ENCODE measurements at regions not wholly inside any gene's neighbourhood (a gene's known extent, or its start where the extent isn't known, plus 50 kb on each side); places are given as distances from the start of the nearest gene placed in this dataset.

- Histone ChIP-seq H3K27me3 (ENCODE audit: control insufficient read depth, insufficient read depth, low read length) (no peaks in the 10 kb centered on the region), H3K4me3 (ENCODE audit: low read length) (no peak overlapping the region), H3K36me3 (ENCODE audit: control insufficient read depth, insufficient read depth, low read length) (no peaks in the 10 kb centered on the region), H3K27ac (ENCODE audit: low read length) (no peak overlapping the region), H3K9me3 (replicated peaks; ENCODE audit: control insufficient read depth, low read depth, low read length) (peaks cover 3% of the 10 kb centered on the region), H3K4me1 (ENCODE audit: control insufficient read depth, insufficient read depth, low read length) (no peaks in the 10 kb centered on the region)
- no peak for DNase-seq
Observed at GRCh38 chr3:6105187-6105586, 755.7 kb upstream of the GRM7 start.

- Histone ChIP-seq H3K36me3 (ENCODE audit: control insufficient read depth, insufficient read depth, low read length) (no peaks in the 10 kb centered on the region), H3K9me3 (replicated peaks; ENCODE audit: control insufficient read depth, low read depth, low read length) (peaks cover 3% of the 10 kb centered on the region), H3K27me3 (ENCODE audit: control insufficient read depth, insufficient read depth, low read length) (no peaks in the 10 kb centered on the region), H3K4me3 (ENCODE audit: low read length) (no peak overlapping the region), H3K4me1 (ENCODE audit: control insufficient read depth, insufficient read depth, low read length) (no peaks in the 10 kb centered on the region), H3K27ac (ENCODE audit: low read length) (no peak overlapping the region)
- no CpG with 5 or more reads among the region's 7 CpGs for WGBS (ENCODE audit: insufficient coverage)
- DNase-seq, result no peak
Observed at GRCh38 chr3:6108957-6109356, 752.0 kb upstream of the GRM7 start.

GRCh38 chr3:6110451-6110850 lies 750.5 kb upstream of the GRM7 start:
- H3K9me3 ChIP-seq (replicated peaks; ENCODE audit: control insufficient read depth, low read depth, low read length), result peaks cover 3% of the 10 kb centered on the region
- 58% methylated on average over 2 of the region's 3 CpGs for WGBS (ENCODE audit: insufficient coverage)

GRCh38 chr3:6112546-6112945 lies 748.4 kb upstream of the GRM7 start:
- Histone ChIP-seq H3K9me3 (replicated peaks; ENCODE audit: control insufficient read depth, low read depth, low read length) (no peaks in the 10 kb centered on the region), H3K4me1 (ENCODE audit: control insufficient read depth, insufficient read depth, low read length) (no peaks in the 10 kb centered on the region), H3K27ac (ENCODE audit: low read length) (no peak overlapping the region), H3K27me3 (ENCODE audit: control insufficient read depth, insufficient read depth, low read length) (no peaks in the 10 kb centered on the region), H3K4me3 (ENCODE audit: low read length) (no peak overlapping the region), H3K36me3 (ENCODE audit: control insufficient read depth, insufficient read depth, low read length) (no peaks in the 10 kb centered on the region)
- no CpG with 5 or more reads among the region's 3 CpGs for WGBS (ENCODE audit: insufficient coverage)
- no peak for DNase-seq

More at GRCh38 chr3:6110451-6110850, 750.5 kb upstream of the GRM7 start:
- Histone ChIP-seq H3K27me3 (ENCODE audit: control insufficient read depth, insufficient read depth, low read length) (no peaks in the 10 kb centered on the region), H3K4me1 (ENCODE audit: control insufficient read depth, insufficient read depth, low read length) (no peaks in the 10 kb centered on the region), H3K27ac (ENCODE audit: low read length) (no peak overlapping the region), H3K36me3 (ENCODE audit: control insufficient read depth, insufficient read depth, low read length) (no peaks in the 10 kb centered on the region), H3K4me3 (ENCODE audit: low read length) (no peak overlapping the region)
- DNase-seq, result no peak

DNA sequence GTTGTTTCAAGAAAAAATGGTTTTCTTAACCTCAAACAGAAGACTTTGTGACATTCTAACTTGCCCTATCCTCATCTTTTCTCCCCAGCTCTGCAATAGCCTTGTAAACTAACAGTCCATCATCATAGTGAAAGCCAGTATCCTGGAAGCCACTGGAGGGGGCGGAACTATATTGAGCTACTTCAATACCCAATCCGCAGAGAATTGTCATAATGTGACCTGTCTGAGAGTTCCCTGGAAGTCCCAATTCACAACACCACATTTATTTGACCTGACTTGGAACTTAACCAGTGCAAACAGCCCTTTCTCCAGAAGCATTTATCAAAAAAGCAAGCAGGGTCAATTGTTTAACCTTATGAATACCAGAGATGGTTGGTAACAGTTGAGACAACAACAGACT lies 747.6 kb upstream of the GRM7 start:
- Histone ChIP-seq H3K27me3 (ENCODE audit: control insufficient read depth, insufficient read depth, low read length) (no peaks in the 10 kb centered on the region), H3K27ac (ENCODE audit: low read length) (no peak overlapping the region), H3K4me1 (ENCODE audit: control insufficient read depth, insufficient read depth, low read length) (no peaks in the 10 kb centered on the region), H3K4me3 (ENCODE audit: low read length) (no peak overlapping the region), H3K9me3 (replicated peaks; ENCODE audit: control insufficient read depth, low read depth, low read length) (no peaks in the 10 kb centered on the region), H3K36me3 (ENCODE audit: control insufficient read depth, insufficient read depth, low read length) (no peaks in the 10 kb centered on the region)
- WGBS (ENCODE audit: insufficient coverage), result 86% methylated on average over 1 of the region's 2 CpGs
- no peak for DNase-seq

- no peak overlapping the region for H3K4me3 ChIP-seq (ENCODE audit: low read length)
- no peaks in the 10 kb centered on the region for H3K4me1 ChIP-seq (ENCODE audit: control insufficient read depth, insufficient read depth, low read length)
- WGBS (ENCODE audit: insufficient coverage), result no CpG with 5 or more reads among the region's 3 CpGs
- no peak overlapping the region for H3K27ac ChIP-seq (ENCODE audit: low read length)
- no peaks in the 10 kb centered on the region for H3K27me3 ChIP-seq (ENCODE audit: control insufficient read depth, insufficient read depth, low read length)
- H3K9me3 ChIP-seq (replicated peaks; ENCODE audit: control insufficient read depth, low read depth, low read length), result no peaks in the 10 kb centered on the region
- no peak for DNase-seq
- H3K36me3 ChIP-seq (ENCODE audit: control insufficient read depth, insufficient read depth, low read length), result no peaks in the 10 kb centered on the region
Observed at GRCh38 chr3:6119367-6119766, 741.5 kb upstream of the GRM7 start.

DNA sequence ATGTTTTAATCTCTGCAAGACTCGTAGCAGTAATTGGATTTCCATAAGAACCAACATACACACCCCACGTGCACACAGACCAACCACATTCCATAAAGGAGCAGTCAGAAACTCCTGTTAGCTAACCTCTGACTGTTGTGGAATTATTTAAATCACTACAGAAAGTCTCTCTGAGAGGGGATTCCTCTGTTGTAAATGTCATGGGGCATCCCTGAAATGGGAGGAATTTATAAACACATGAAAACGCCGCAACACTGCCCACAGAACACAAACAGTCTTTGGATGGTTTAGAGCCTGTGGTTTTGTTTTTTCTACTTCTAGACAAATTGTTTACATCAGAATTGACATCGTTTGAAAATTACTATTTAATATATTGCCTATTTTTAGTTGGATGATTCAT lies 740.1 kb upstream of the GRM7 start:
- no peaks in the 10 kb centered on the region for H3K27me3 ChIP-seq (ENCODE audit: control insufficient read depth, insufficient read depth, low read length)
- DNase-seq, result no peak
- H3K9me3 ChIP-seq (replicated peaks; ENCODE audit: control insufficient read depth, low read depth, low read length), result no peaks in the 10 kb centered on the region
- no peaks in the 10 kb centered on the region for H3K4me1 ChIP-seq (ENCODE audit: control insufficient read depth, insufficient read depth, low read length)
- H3K36me3 ChIP-seq (ENCODE audit: control insufficient read depth, insufficient read depth, low read length), result no peaks in the 10 kb centered on the region
- no peak overlapping the region for H3K4me3 ChIP-seq (ENCODE audit: low read length)
- H3K27ac ChIP-seq (ENCODE audit: low read length), result no peak overlapping the region
- no CpG with 5 or more reads among the region's 5 CpGs for WGBS (ENCODE audit: insufficient coverage)

DNA sequence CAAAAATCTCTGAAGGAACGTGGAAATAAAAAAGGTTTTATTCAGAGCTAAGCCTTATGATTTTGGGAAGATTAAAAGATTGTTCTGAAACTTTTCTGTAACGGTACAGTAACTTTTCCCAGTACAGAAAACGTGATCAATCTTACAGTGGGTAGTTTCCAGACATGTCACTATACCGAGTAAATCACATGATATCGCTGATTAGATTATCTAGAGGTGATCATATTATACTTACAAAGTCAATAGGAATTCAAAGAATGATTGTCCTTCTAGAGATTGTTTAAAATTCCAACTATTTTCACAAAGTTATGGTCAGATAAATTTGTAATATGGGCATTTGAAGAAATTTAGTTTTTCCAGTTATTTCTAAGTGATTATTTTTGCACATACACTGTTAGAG lies 736.0 kb upstream of the GRM7 start:
- Histone ChIP-seq H3K36me3 (ENCODE audit: control insufficient read depth, insufficient read depth, low read length) (no peaks in the 10 kb centered on the region), H3K4me3 (ENCODE audit: low read length) (no peak overlapping the region), H3K27me3 (ENCODE audit: control insufficient read depth, insufficient read depth, low read length) (no peaks in the 10 kb centered on the region), H3K4me1 (ENCODE audit: control insufficient read depth, insufficient read depth, low read length) (no peaks in the 10 kb centered on the region), H3K9me3 (replicated peaks; ENCODE audit: control insufficient read depth, low read depth, low read length) (no peaks in the 10 kb centered on the region), H3K27ac (ENCODE audit: low read length) (no peak overlapping the region)
- WGBS (ENCODE audit: insufficient coverage), result no CpG with 5 or more reads among the region's 5 CpGs
- DNase-seq, result no peak

DNA sequence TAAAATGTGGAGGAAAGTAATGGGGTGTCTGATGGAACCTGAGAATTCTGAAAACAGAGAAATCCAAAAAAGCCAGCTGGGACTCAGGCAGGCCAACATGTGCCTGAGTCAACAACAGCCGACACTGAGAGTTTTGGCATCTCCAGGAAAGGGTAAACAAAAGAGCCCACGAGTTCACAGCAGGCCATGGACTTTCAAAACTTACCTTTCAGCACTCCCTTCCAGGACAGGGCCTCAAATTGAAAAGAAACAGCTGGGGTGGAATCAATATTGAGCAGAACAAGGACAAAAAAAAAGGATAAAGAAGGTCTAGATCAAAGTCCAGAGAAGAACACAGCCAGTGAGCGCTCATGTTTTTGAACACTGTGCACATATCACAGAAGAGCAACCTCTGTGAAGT lies 735.4 kb upstream of the GRM7 start:
- no peak overlapping the region for H3K27ac ChIP-seq (ENCODE audit: low read length)
- no peaks in the 10 kb centered on the region for H3K27me3 ChIP-seq (ENCODE audit: control insufficient read depth, insufficient read depth, low read length)
- WGBS (ENCODE audit: insufficient coverage), result 20% methylated on average over 1 of the region's 3 CpGs
- H3K9me3 ChIP-seq (replicated peaks; ENCODE audit: control insufficient read depth, low read depth, low read length), result no peaks in the 10 kb centered on the region
- H3K4me3 ChIP-seq (ENCODE audit: low read length), result no peak overlapping the region
- H3K4me1 ChIP-seq (ENCODE audit: control insufficient read depth, insufficient read depth, low read length), result no peaks in the 10 kb centered on the region
- no peaks in the 10 kb centered on the region for H3K36me3 ChIP-seq (ENCODE audit: control insufficient read depth, insufficient read depth, low read length)
- no peak for DNase-seq

GRCh38 chr3:6132684-6133432 lies 728.1 kb upstream of the GRM7 start:
- peaks cover 3% of the 10 kb centered on the region for H3K9me3 ChIP-seq (replicated peaks; ENCODE audit: control insufficient read depth, low read depth, low read length)
- no peaks in the 10 kb centered on the region for H3K4me1 ChIP-seq (ENCODE audit: control insufficient read depth, insufficient read depth, low read length)
- H3K4me3 ChIP-seq (ENCODE audit: low read length), result no peak overlapping the region
- no peak overlapping the region for H3K27ac ChIP-seq (ENCODE audit: low read length)
- no peaks in the 10 kb centered on the region for H3K36me3 ChIP-seq (ENCODE audit: control insufficient read depth, insufficient read depth, low read length)
- no peaks in the 10 kb centered on the region for H3K27me3 ChIP-seq (ENCODE audit: control insufficient read depth, insufficient read depth, low read length)
- no peak for DNase-seq
- WGBS (ENCODE audit: insufficient coverage), result 90% methylated on average over 4 of the region's 8 CpGs

DNA sequence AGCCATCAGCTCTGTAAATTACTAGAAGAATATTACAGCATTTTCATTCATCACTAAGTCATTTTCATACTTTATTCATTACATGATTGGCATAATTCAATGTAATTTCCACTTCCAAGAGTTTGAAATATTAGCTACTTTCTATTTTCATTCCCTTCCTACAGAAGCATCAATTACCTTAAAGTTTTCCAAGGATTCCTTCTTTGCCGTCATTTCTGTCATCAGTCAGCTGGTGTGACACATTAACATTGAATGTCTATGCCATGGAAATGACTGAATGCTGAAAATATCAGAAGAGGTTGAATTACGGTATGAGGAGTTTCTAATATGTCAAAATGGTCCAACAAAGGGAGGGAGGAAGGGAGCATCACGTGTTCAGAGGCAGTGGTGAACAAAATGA lies 718.2 kb upstream of the GRM7 start:
- Histone ChIP-seq H3K27me3 (ENCODE audit: control insufficient read depth, insufficient read depth, low read length) (no peaks in the 10 kb centered on the region), H3K4me1 (ENCODE audit: control insufficient read depth, insufficient read depth, low read length) (no peaks in the 10 kb centered on the region), H3K36me3 (ENCODE audit: control insufficient read depth, insufficient read depth, low read length) (no peaks in the 10 kb centered on the region), H3K9me3 (replicated peaks; ENCODE audit: control insufficient read depth, low read depth, low read length) (no peaks in the 10 kb centered on the region), H3K27ac (ENCODE audit: low read length) (no peak overlapping the region), H3K4me3 (ENCODE audit: low read length) (no peak overlapping the region)
- DNase-seq, result no peak
- WGBS (ENCODE audit: insufficient coverage), result no CpG with 5 or more reads among the region's 3 CpGs

Data from muscle of leg (tissue), 3 donors.